Osteoblast (primary cell): ENCODE measurements at regions not wholly inside any gene's neighbourhood (a gene's known extent, or its start where the extent isn't known, plus 50 kb on each side); places are given as distances from the start of the nearest gene placed in this dataset.

Experiments used
- DNase-seq: peaks from one replicate; pipeline ENCODE4 v3.0.0; 2011; ENCODE audit warnings: low spot score, mixed read lengths; ENCODE audit not compliant: insufficient read length; ENCODE audit errors: missing footprints
- H2AFZ ChIP-seq: 2 replicates; pipeline ENCODE4 v1.6.0; 2011; ENCODE audit warnings: mild to moderate bottlenecking, low read length
- H3K27ac ChIP-seq: 2 replicates; pipeline ENCODE4 v1.5.1; 2011; ENCODE audit warnings: mild to moderate bottlenecking, low read depth, low read length, moderate library complexity
- H3K27me3 ChIP-seq: 2 replicates; pipeline ENCODE4 v1.6.0; 2012; ENCODE audit warnings: mild to moderate bottlenecking, control low read depth, inconsistent platforms, low read length, moderate library complexity; ENCODE audit not compliant: insufficient read depth
- H3K36me3 ChIP-seq: 2 replicates; pipeline ENCODE4 v1.5.1; 2011; ENCODE audit warnings: mild to moderate bottlenecking, low read length, control low read depth, moderate library complexity; ENCODE audit not compliant: insufficient read depth
- H3K4me1 ChIP-seq: 2 replicates; pipeline ENCODE4 v1.5.1; 2011; ENCODE audit warnings: mild to moderate bottlenecking, low read length, control low read depth, moderate library complexity; ENCODE audit not compliant: insufficient read depth
- H3K4me2 ChIP-seq: 2 replicates; pipeline ENCODE4 v1.6.0; 2011; ENCODE audit warnings: mild to moderate bottlenecking, low read length; ENCODE audit not compliant: insufficient read depth
- H3K4me3 ChIP-seq: fragments of 200-600 bp; sonication (generic); 3 replicates; pipeline ENCODE4 v1.5.1; 2012; ENCODE audit warnings: mild to moderate bottlenecking, low read length, inconsistent platforms; ENCODE audit not compliant: insufficient read depth
- H3K79me2 ChIP-seq: 2 replicates; pipeline ENCODE4 v1.6.0; 2012; ENCODE audit warnings: mild to moderate bottlenecking, low read length, control low read depth, inconsistent platforms; ENCODE audit not compliant: insufficient read depth
- H3K9me3 ChIP-seq: 2 replicates; pipeline ENCODE4 v1.5.1; 2011; ENCODE audit warnings: low read depth, low read length, control low read depth
- H4K20me1 ChIP-seq: 2 replicates; pipeline ENCODE4 v1.6.0; 2012; ENCODE audit warnings: mild to moderate bottlenecking, low read length, control low read depth; ENCODE audit not compliant: insufficient read depth
- CTCF ChIP-seq: IDR thresholded peaks from 2 replicates; pipeline ENCODE4 v1.5.1; 2011; ENCODE audit warnings: mild to moderate bottlenecking, low read depth, low read length, moderate library complexity; ENCODE audit errors: extremely low read depth

GRCh38 chr10:113297226-113297625, 255.6 kb upstream of the HABP2 start:
- Histone ChIP-seq H3K9me3 (no peaks in the 10 kb centered on the region), H3K79me2 (no peaks in the 10 kb centered on the region), H4K20me1 (no peaks in the 10 kb centered on the region), H3K4me1 (no peaks in the 10 kb centered on the region), H3K27ac (no peak overlapping the region), H3K27me3 (no peaks in the 10 kb centered on the region), H3K4me2 (peak overlapping the region; percentile 10), H3K4me3 (no peak overlapping the region), H2AFZ (no peak overlapping the region), H3K36me3 (no peaks in the 10 kb centered on the region)
- TF ChIP-seq CTCF, result no peak
- peak; percentile 41 for DNase-seq

DNA sequence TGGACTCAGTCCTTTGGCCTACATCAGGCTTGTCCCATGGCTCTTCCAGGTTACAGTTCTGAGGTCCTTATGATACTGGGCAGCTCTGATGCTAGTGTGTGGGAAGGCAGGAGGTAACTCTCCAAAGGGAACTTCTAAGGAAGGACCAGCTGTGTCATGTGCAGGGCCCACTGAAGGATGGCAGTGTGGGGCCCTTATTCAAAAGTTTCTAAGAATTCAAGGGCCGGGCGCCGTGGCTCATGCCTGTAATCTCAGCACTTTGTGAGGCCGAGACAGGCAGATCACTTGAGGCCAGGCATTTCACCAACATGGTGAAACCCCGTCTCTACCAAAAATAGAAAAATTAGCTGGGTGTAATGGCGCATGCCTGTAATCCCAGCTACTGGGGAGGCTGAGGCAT, 254.2 kb upstream of the HABP2 start:
- no peak overlapping the region for H3K27ac ChIP-seq

DNA sequence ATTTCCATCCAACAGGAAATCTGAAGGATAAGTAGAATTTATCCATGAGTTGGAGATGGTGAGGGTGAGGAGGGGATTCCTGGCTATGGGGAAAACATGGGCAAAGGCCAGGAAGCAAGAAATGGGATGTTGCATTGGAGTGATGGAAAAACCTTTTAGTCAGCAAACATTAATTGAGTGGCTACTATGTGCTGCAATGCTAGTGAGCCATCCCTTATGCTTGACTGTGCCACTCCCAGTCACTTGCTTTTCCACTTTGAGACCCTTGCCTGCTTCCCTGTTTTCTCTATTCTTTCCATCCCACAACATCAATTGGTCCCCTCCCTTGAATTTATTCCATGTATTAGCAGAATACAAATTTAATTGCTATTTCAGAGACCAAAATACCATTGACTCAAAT, 252.7 kb upstream of the HABP2 start:
- H3K27me3 ChIP-seq, result no peaks in the 10 kb centered on the region
- no peak overlapping the region for H3K4me3 ChIP-seq
- H2AFZ ChIP-seq, result no peak overlapping the region
- H3K4me2 ChIP-seq, result no peak overlapping the region
- no peak for TF ChIP-seq CTCF
- no peaks in the 10 kb centered on the region for H3K36me3 ChIP-seq
- H4K20me1 ChIP-seq, result no peaks in the 10 kb centered on the region
- no peaks in the 10 kb centered on the region for H3K9me3 ChIP-seq
- no peak overlapping the region for H3K27ac ChIP-seq
- no peaks in the 10 kb centered on the region for H3K4me1 ChIP-seq
- H3K79me2 ChIP-seq, result no peaks in the 10 kb centered on the region
- DNase-seq, result no peak

More for the DNA sequence above, 254.2 kb upstream of the HABP2 start:
- H3K36me3 ChIP-seq, result no peaks in the 10 kb centered on the region
- H2AFZ ChIP-seq, result no peak overlapping the region
- no peaks in the 10 kb centered on the region for H4K20me1 ChIP-seq
- no peaks in the 10 kb centered on the region for H3K9me3 ChIP-seq
- no peaks in the 10 kb centered on the region for H3K27me3 ChIP-seq
- no peaks in the 10 kb centered on the region for H3K79me2 ChIP-seq
- no peak overlapping the region for H3K4me3 ChIP-seq
- no peak overlapping the region for H3K4me2 ChIP-seq
- no peak for DNase-seq
- no peak for TF ChIP-seq CTCF
- no peaks in the 10 kb centered on the region for H3K4me1 ChIP-seq

DNA sequence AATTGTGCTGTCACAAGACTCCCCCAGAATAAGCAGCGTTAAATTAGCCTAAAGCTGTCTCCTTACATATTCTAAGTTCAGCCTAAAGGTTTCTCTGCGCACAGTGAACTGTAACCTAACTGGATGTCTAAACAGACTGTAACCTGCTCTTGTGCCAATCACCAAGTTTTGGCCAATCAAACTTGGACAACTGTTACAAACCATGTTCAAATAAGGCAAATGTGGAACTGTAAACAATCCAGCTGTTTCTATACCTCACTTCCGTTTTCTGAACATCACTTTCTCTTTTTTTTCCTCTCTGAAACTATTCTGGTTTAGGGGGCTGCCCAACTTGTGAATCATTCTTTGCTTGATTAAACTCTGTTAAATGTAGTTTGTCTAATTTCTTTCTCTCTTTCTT, 252.2 kb upstream of the HABP2 start:
- Histone ChIP-seq H2AFZ (no peak overlapping the region), H3K27ac (no peak overlapping the region), H4K20me1 (no peaks in the 10 kb centered on the region), H3K27me3 (no peaks in the 10 kb centered on the region), H3K9me3 (no peaks in the 10 kb centered on the region), H3K4me1 (no peaks in the 10 kb centered on the region), H3K4me2 (no peak overlapping the region), H3K36me3 (no peaks in the 10 kb centered on the region), H3K79me2 (no peaks in the 10 kb centered on the region), H3K4me3 (no peak overlapping the region)
- no peak for TF ChIP-seq CTCF
- DNase-seq, result no peak
